ENCODE measurements at regions not wholly inside any gene's neighbourhood (a gene's known extent, or its start where the extent isn't known, plus 50 kb on each side); places are given as distances from the start of the nearest gene placed in this dataset.

DNA sequence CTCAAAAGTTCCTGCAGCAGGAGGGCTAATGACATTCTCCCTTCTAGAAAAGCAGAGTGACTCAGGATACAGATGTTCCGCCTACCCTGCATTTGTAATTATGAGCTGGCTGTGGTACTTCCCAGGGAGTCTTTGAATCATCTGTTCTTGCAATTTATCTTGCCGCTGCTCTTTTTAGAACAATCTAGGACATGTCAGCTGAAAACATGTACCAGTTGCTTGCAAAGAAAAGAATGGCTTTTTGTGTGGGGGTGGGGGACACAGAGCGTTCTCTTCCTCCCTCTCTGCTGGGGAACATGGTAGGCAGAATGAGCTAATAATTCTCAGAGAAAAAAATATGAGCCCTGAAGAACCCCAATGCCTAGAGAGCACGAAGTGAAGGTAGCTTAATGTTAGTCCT is 51.7 kb upstream of the TUT7 start:
- DNase-seq: peak; percentile 49

GRCh38 chr9:86405086-86405491 is 50.9 kb upstream of the TUT7 start:
- no peak for DNase-seq
